Transverse colon (tissue), 4 donors: ENCODE measurements at regions not wholly inside any gene's neighbourhood (a gene's known extent, or its start where the extent isn't known, plus 50 kb on each side); places are given as distances from the start of the nearest gene placed in this dataset.

Experiments used
- DNase-seq: peaks from one replicate; pipeline ENCODE4 v3.0.0-alpha.2; 2019
- H3K27ac ChIP-seq, 4 donors: fragments of 200-600 bp; sonication (generic); 2 replicates each; pipeline ENCODE4 v1.5.1; 2016 to 2018; ENCODE audit warnings: inconsistent platforms in 4 of 4
- H3K27me3 ChIP-seq: fragments of 200-600 bp; sonication (generic); 2 replicates; pipeline ENCODE4 v1.5.1; 2017; ENCODE audit warnings: inconsistent platforms
- H3K36me3 ChIP-seq, 4 donors: fragments of 200-600 bp; sonication (generic); 2 replicates each; pipeline ENCODE4 v1.5.1; 2017 to 2019; ENCODE audit warnings: inconsistent platforms in 4 of 4
- H3K4me1 ChIP-seq, 4 donors: fragments of 200-600 bp; sonication (generic); 2 replicates each; pipeline ENCODE4 v1.5.1; 2017 to 2020; ENCODE audit warnings: inconsistent platforms in 4 of 4
- H3K4me3 ChIP-seq, 4 donors: fragments of 200-600 bp; sonication (generic); 1 replicate in 1 of 4; 2 replicates in 3 of 4; pipeline versions ENCODE4 v1.5.1 to v1.6.1; 2017 to 2019; ENCODE audit warnings: inconsistent platforms in 4 of 4
- H3K9me3 ChIP-seq, 2 donors: fragments of 200-600 bp; sonication (generic); 2 replicates each; pipeline ENCODE4 v1.5.1; 2017 to 2019; ENCODE audit warnings: inconsistent platforms in 2 of 2
- CTCF ChIP-seq, 5 experiments: fragments of 200-600 bp in 3 of 5; fragments of 450-650 bp in 2 of 5; sonication (generic) in 3 of 5; IDR thresholded peaks; 1 replicate in 2 of 5; 2 replicates in 3 of 5; pipeline ENCODE4 v1.5.1; 2016 to 2017; ENCODE audit warnings: antibody characterized with exemption in 5 of 5, inconsistent platforms in 3 of 5, mild to moderate bottlenecking in 2 of 5, moderate library complexity in 1 of 5
- EP300 ChIP-seq: sonication (generic); formaldehyde crosslinking; IDR thresholded peaks from one replicate; pipeline ENCODE4 v1.6.1; 2017; ENCODE audit warnings: antibody characterized with exemption, low read depth
- POLR2A ChIP-seq: fragments of 450-650 bp; IDR thresholded peaks from one replicate; pipeline ENCODE4 v1.6.1; 2016; ENCODE audit warnings: antibody characterized with exemption, mild to moderate bottlenecking, moderate library complexity
- POLR2AphosphoS5 ChIP-seq, 3 donors: sonication (generic); formaldehyde crosslinking; IDR thresholded peaks; one replicate each; pipeline ENCODE4 v1.6.1; 2016; ENCODE audit warnings: antibody characterized with exemption in 3 of 3
- WGBS, 2 donors: methylation state at CpG; one replicate each; pipeline ENCODE4 v1.1.5; 2018; ENCODE audit warnings: low coverage in 1 of 2; 5-methylcytosine and 5-hydroxymethylcytosine counted together
- in situ Hi-C, 4 donors: fragments of 200-750 bp; cut with MboI; loops; one replicate each; pipeline versions ENCODE4 v1.15.0 to v1.15.1; 2017; ENCODE audit warnings: low sequenced_read_pairs in 3 of 4, low pct_ligation_motif_present in 1 of 4, low pct_unique_long_range_greater_than_20kb in 1 of 4
- intact Hi-C: fragments of 100-400 bp; cut with DNase I; formaldehyde crosslinking; loops from one replicate; pipeline ENCODE4 v1.15.1; 2023; ENCODE audit warnings: low total_unique reads

DNA sequence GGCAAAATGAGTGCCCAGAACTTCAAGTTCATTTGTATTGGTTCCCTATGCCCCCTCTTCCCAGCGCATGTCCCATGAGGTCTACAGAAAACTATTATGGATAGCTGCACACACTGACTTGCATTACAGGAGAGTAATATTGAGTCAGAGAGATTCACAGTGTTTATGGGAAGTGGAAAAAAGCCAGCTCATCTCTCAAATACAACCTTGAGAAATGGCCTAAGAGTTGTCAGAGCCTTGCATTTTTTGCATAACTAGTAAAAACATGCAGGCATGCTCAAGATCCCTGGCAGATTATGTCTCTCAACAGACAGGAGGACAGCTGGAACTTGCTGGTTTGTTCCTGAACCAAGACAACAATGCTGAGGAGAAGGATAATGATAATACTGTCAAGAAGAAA is 1292.8 kb downstream of the DSC3 start:
- Histone ChIP-seq H3K4me3 (no peak overlapping the region), H3K36me3 (no peaks in the 10 kb centered on the region), H3K27me3 (no peaks in the 10 kb centered on the region), H3K9me3 (no peaks in the 10 kb centered on the region), H3K27ac (no peak overlapping the region), H3K4me1 (no peaks in the 10 kb centered on the region)
- 78 to 86% methylated on average over 1 of the region's 1 CpG for WGBS, 2 donors
- TF ChIP-seq POLR2AphosphoS5 (IDR thresholded peaks at IDR 0.05) (no peak), CTCF (IDR thresholded peaks at IDR 0.05) (no peak), EP300 (no peak), POLR2A (no peak)
- in situ Hi-C loops = loop anchor here in 1 of 4 donors (10.0 kb wide), 1 partner anchor 55 kb away; no protein-coding TSS in a partner anchor
- intact Hi-C loops = loop anchor here (5.0 kb wide), 1 partner anchor 453 kb away; no protein-coding TSS in a partner anchor
- DNase-seq = no peak

DNA sequence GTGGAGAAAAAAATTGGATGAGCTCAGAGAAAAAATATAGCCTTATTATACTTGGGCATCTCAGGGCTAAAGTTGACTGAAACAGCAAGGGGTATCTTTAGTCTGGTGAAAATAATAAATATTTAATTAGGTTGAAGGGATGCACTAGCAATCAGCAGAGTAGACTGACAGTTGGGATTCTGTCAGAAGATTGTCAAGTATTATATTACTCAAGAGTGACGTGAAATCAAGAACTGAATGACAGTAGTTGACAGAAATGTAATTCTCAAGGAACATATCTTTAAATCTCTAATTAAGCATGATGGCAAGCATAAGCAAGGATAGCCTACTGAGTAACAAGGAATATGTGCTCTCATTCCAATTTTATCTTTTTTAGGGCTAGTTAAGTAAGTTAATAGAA is 1301.1 kb downstream of the DSC3 start:
- 65 to 92% methylated on average over 1 of the region's 1 CpG for WGBS, 2 donors
- intact Hi-C loops = no loop called here

DNA sequence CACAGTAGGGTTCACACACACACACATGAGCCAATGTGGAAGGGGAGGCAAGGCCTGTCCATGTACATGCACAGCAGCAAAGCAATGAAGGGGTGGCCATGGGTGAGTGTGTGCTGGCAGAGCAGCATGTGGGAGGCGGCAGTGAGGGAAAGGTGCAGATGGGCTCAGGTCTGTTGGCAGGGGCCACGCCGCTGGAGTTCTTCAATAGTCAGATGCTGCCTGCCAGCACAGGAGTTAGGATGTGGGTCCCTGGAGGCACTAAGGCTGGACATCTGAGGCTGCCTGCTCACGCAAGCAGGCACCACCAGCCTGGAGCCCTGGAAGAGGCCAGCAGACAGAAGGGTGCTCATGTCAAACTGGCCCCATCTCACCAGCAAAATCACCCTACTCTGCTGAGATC is 1304.9 kb downstream of the DSC3 start:
- no peaks in the 10 kb centered on the region for H3K27me3 ChIP-seq
- WGBS, 2 donors = 88% methylated on average over 4 of the region's 4 CpGs; no CpG with 5 or more reads in 1 of the 2 donors
- DNase-seq = no peak
- in situ Hi-C loops = no loop called here
- H3K4me1 ChIP-seq = no peaks in the 10 kb centered on the region
- intact Hi-C loops = no loop called here
- TF ChIP-seq POLR2AphosphoS5 (IDR thresholded peaks at IDR 0.05) = no peak
- H3K36me3 ChIP-seq = no peaks in the 10 kb centered on the region
- no peak overlapping the region for H3K27ac ChIP-seq
- no peaks in the 10 kb centered on the region for H3K9me3 ChIP-seq
- no peak overlapping the region for H3K4me3 ChIP-seq

More for the DNA sequence above, 1301.1 kb downstream of the DSC3 start:
- TF ChIP-seq EP300 (no peak), CTCF (IDR thresholded peaks at IDR 0.05) (no peak), POLR2A (no peak), POLR2AphosphoS5 (IDR thresholded peaks at IDR 0.05) (no peak)
- DNase-seq = no peak
- no peak overlapping the region for H3K27ac ChIP-seq
- H3K9me3 ChIP-seq = no peaks in the 10 kb centered on the region
- no peaks in the 10 kb centered on the region for H3K4me1 ChIP-seq
- in situ Hi-C loops = no loop called here
- no peaks in the 10 kb centered on the region for H3K27me3 ChIP-seq
- H3K4me3 ChIP-seq = no peak overlapping the region
- H3K36me3 ChIP-seq = no peaks in the 10 kb centered on the region

DNA sequence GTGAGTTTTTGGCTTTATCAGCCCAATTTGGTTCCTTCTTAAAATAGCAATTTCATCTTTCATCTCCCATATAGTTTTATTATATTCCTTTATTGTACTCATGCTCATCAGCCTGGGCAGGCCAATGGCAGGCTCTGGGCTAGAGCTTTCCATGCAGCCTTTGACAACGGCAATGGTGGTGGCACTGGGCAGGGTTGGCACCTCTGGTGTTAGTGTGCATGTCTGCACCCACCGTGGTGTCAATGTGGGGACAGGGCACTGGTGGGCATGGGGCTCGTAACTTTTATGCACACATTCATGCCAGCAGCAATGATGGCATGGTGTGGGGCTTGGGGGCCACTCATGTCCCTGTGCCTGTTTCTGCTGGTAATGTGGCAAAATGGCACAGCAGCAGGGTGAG is 1305.4 kb downstream of the DSC3 start:
- in situ Hi-C loops = no loop called here

More for the DNA sequence above, 1305.4 kb downstream of the DSC3 start:
- DNase-seq = no peak
- Histone ChIP-seq H3K4me3 (no peak overlapping the region), H3K4me1 (no peaks in the 10 kb centered on the region), H3K27ac (no peak overlapping the region), H3K9me3 (no peaks in the 10 kb centered on the region), H3K36me3 (no peaks in the 10 kb centered on the region), H3K27me3 (no peaks in the 10 kb centered on the region)
- WGBS, 2 donors = 52 to 100% methylated on average over 1 to 3 of the region's 3 CpGs
- intact Hi-C loops = no loop called here
- TF ChIP-seq POLR2AphosphoS5 (IDR thresholded peaks at IDR 0.05) (no peak), CTCF (IDR thresholded peaks at IDR 0.05) (no peak), EP300 (no peak), POLR2A (no peak)
